Loucy (cell line): ENCODE measurements at regions not wholly inside any gene's neighbourhood (a gene's known extent, or its start where the extent isn't known, plus 50 kb on each side); places are given as distances from the start of the nearest gene placed in this dataset.

Source experiments
- H2AFZ ChIP-seq: fragments of 200-600 bp; sonication (generic); 2 replicates; pipeline ENCODE4 v1.6.0; 2016; ENCODE audit warnings: antibody characterized with exemption, mild to moderate bottlenecking, low read length, moderate library complexity
- H3F3A ChIP-seq: fragments of 200-600 bp; 2 replicates; pipeline ENCODE4 v1.6.0; 2016; ENCODE audit warnings: antibody characterized with exemption, low read depth, mild to moderate bottlenecking
- H3K27me3 ChIP-seq: fragments of 200-600 bp; sonication (generic); 2 replicates; pipeline ENCODE4 v1.6.1; 2014; ENCODE audit warnings: low read length, mild to moderate bottlenecking; ENCODE audit not compliant: insufficient read depth, poor library complexity, severe bottlenecking
- H3K36me3 ChIP-seq: fragments of 200-600 bp; sonication (generic); 2 replicates; pipeline ENCODE4 v1.6.1; 2016; ENCODE audit warnings: low read length; ENCODE audit not compliant: insufficient read depth
- H3K4me1 ChIP-seq: fragments of 200-600 bp; sonication (generic); 2 replicates; pipeline ENCODE4 v1.5.1; 2014; ENCODE audit warnings: low read length, mild to moderate bottlenecking; ENCODE audit not compliant: insufficient read depth, poor library complexity, severe bottlenecking
- H3K4me2 ChIP-seq: fragments of 200-600 bp; sonication (generic); 2 replicates; pipeline ENCODE4 v1.6.0; 2014; ENCODE audit warnings: antibody characterized with exemption, low read length, low read depth, mild to moderate bottlenecking; ENCODE audit not compliant: poor library complexity, severe bottlenecking
- H3K4me3 ChIP-seq: fragments of 200-600 bp; sonication (generic); 2 replicates; pipeline ENCODE4 v1.5.1; 2014; ENCODE audit warnings: low read length, mild to moderate bottlenecking, mixed read lengths; ENCODE audit not compliant: poor library complexity, severe bottlenecking
- H3K79me2 ChIP-seq: fragments of 200-600 bp; sonication (generic); 2 replicates; pipeline ENCODE4 v1.6.1; 2014; ENCODE audit warnings: low read length; ENCODE audit not compliant: insufficient read depth
- H3K9ac ChIP-seq: fragments of 200-600 bp; sonication (generic); 2 replicates; pipeline ENCODE4 v1.6.0; 2014; ENCODE audit warnings: mild to moderate bottlenecking, low read depth, low read length, moderate library complexity; ENCODE audit not compliant: poor library complexity, severe bottlenecking
- H3K9me2 ChIP-seq: fragments of 200-600 bp; sonication (generic); replicated peaks from 2 replicates; pipeline ENCODE4 v1.6.1; 2016; ENCODE audit warnings: low read depth, low read length, mixed read lengths
- H3K9me3 ChIP-seq: fragments of 200-600 bp; sonication (generic); 2 replicates; pipeline ENCODE4 v1.6.1; 2014; ENCODE audit warnings: mild to moderate bottlenecking, antibody characterized with exemption, low read length, low read depth; ENCODE audit not compliant: insufficient read depth
- H4K20me1 ChIP-seq: fragments of 200-600 bp; sonication (generic); 2 replicates; pipeline ENCODE4 v1.6.0; 2014; ENCODE audit warnings: antibody characterized with exemption, low read length, mild to moderate bottlenecking; ENCODE audit not compliant: insufficient read depth, poor library complexity, severe bottlenecking
- CTCF ChIP-seq: fragments of 200-600 bp; sonication (generic); conservative IDR thresholded peaks from 2 replicates; pipeline ENCODE4 v1.5.1; 2014; ENCODE audit warnings: mild to moderate bottlenecking, antibody characterized with exemption, low read length
- EZH2phosphoT487 ChIP-seq: fragments of 200-600 bp; IDR thresholded peaks from 2 replicates; pipeline ENCODE4 v1.6.1; 2018; ENCODE audit warnings: antibody characterized with exemption, mild to moderate bottlenecking, moderate library complexity, borderline replicate concordance

- Histone ChIP-seq H2AFZ (no peak overlapping the region), H4K20me1 (no peaks in the 10 kb centered on the region), H3K4me2 (no peak overlapping the region), H3K9me3 (no peaks in the 10 kb centered on the region), H3K79me2 (no peaks in the 10 kb centered on the region), H3K4me3 (no peak overlapping the region), H3K4me1 (peaks cover 9% of the 10 kb centered on the region), H3K9ac (no peak overlapping the region), H3K36me3 (no peaks in the 10 kb centered on the region), H3F3A (no peaks in the 10 kb centered on the region), H3K9me2 (no peaks in the 10 kb centered on the region), H3K27me3 (no peaks in the 10 kb centered on the region)
- TF ChIP-seq CTCF: no peak
- no peak for TF ChIP-seq EZH2phosphoT487
These were observed 174.6 kb downstream of the TMEM26 start for GRCh38 chr10:61278556-61278955.

GRCh38 chr10:61272781-61273180 lies 180.4 kb downstream of the TMEM26 start:
- Histone ChIP-seq H3K9ac (no peak overlapping the region), H3K4me3 (no peak overlapping the region), H3K4me2 (no peak overlapping the region), H3K79me2 (no peaks in the 10 kb centered on the region), H3K27me3 (no peaks in the 10 kb centered on the region), H3K36me3 (no peaks in the 10 kb centered on the region), H4K20me1 (no peaks in the 10 kb centered on the region), H3K4me1 (no peaks in the 10 kb centered on the region), H3K9me2 (no peaks in the 10 kb centered on the region), H3F3A (no peaks in the 10 kb centered on the region), H3K9me3 (no peaks in the 10 kb centered on the region), H2AFZ (no peak overlapping the region)
- TF ChIP-seq CTCF (no peak), EZH2phosphoT487 (no peak)

GRCh38 chr10:61271127-61271780 lies 181.9 kb downstream of the TMEM26 start:
- no peaks in the 10 kb centered on the region for H3K4me1 ChIP-seq
- H3K4me2 ChIP-seq: no peak overlapping the region
- no peaks in the 10 kb centered on the region for H3K36me3 ChIP-seq
- no peaks in the 10 kb centered on the region for H3F3A ChIP-seq
- H3K9ac ChIP-seq: no peak overlapping the region
- H3K4me3 ChIP-seq: no peak overlapping the region
- H3K9me2 ChIP-seq: no peaks in the 10 kb centered on the region
- peak; percentile 51 for TF ChIP-seq CTCF
- TF ChIP-seq EZH2phosphoT487: no peak
- H3K79me2 ChIP-seq: no peaks in the 10 kb centered on the region
- no peaks in the 10 kb centered on the region for H3K9me3 ChIP-seq
- no peak overlapping the region for H2AFZ ChIP-seq
- H4K20me1 ChIP-seq: no peaks in the 10 kb centered on the region
- H3K27me3 ChIP-seq: no peaks in the 10 kb centered on the region
